Aorta (tissue), 5 donors: ENCODE measurements at regions not wholly inside any gene's neighbourhood (a gene's known extent, or its start where the extent isn't known, plus 50 kb on each side); places are given as distances from the start of the nearest gene placed in this dataset.
"Not testable (repeated sequence)": the region's sequence is repeated elsewhere in the genome, so short reads cannot be mapped to it uniquely, and the experiment has no call there.

ENCODE experiments used
- ATAC-seq: fragments of 200-7000 bp; cut with Tn5 transposase; one replicate; pipeline ENCODE4 v1.9.1; 2022; ENCODE audit warnings: moderate library complexity; ENCODE audit not compliant: low FRiP score
- DNase-seq, 2 donors: peaks; one replicate each; pipeline ENCODE4 v3.0.0-alpha.2; 2020
- H3K27ac ChIP-seq, 2 donors: one replicate each; pipeline ENCODE4 v1.5.1; 2013; ENCODE audit warnings: low read length in 2 of 2, mild to moderate bottlenecking in 2 of 2, moderate library complexity in 2 of 2, control low read depth in 1 of 2, inconsistent platforms in 1 of 2, low read depth in 1 of 2
- H3K27me3 ChIP-seq, 2 donors: one replicate each; pipeline ENCODE4 v1.6.1; 2013; ENCODE audit warnings: control low read depth in 1 of 2, low read length in 1 of 2, mild to moderate bottlenecking in 1 of 2, moderate library complexity in 1 of 2; ENCODE audit not compliant: insufficient read depth in 2 of 2, control insufficient read depth in 1 of 2
- H3K36me3 ChIP-seq, 2 donors: one replicate each; pipeline ENCODE4 v1.6.1; 2013; ENCODE audit warnings: control low read depth in 1 of 2, low read length in 1 of 2, mild to moderate bottlenecking in 1 of 2; ENCODE audit not compliant: insufficient read depth in 2 of 2, control insufficient read depth in 1 of 2
- H3K4me1 ChIP-seq, 2 donors: one replicate each; pipeline ENCODE4 v1.6.1; 2013; ENCODE audit warnings: low read length in 2 of 2, control low read depth in 1 of 2, mild to moderate bottlenecking in 1 of 2, moderate library complexity in 1 of 2; ENCODE audit not compliant: insufficient read depth in 2 of 2, control insufficient read depth in 1 of 2
- H3K4me3 ChIP-seq, 2 donors: one replicate each; pipeline ENCODE4 v1.5.1; 2013; ENCODE audit warnings: low read length in 2 of 2, control low read depth in 1 of 2, mild to moderate bottlenecking in 1 of 2
- H3K9me3 ChIP-seq: one replicate; pipeline ENCODE4 v1.6.1; 2013; ENCODE audit warnings: mild to moderate bottlenecking, low read length; ENCODE audit not compliant: control insufficient read depth
- WGBS, 2 donors: extraction: QIAGEN DNeasy Blood & Tissue Kit; methylation state at CpG; one replicate each; pipeline ENCODE4 v1.1.7; 2013; 5-methylcytosine and 5-hydroxymethylcytosine counted together
- intact Hi-C, 2 donors: fragments of 100-400 bp; cut with DNase I; formaldehyde crosslinking; loops; one replicate each; pipeline versions ENCODE4 v1.14.2 to v1.15.0; 2022
- donor health status: healthy with polysubstance abuse.
- donor health status: Bipolar disorder and iron deficiency.
- donor health status: DM: no; HTN: no; CAD: no.
- donor health status: DM: no; HTN: no; CAD: no.
- donor health status: DM: yes; HTN: yes; CAD: no.

- H3K4me1 ChIP-seq, H3K27me3 ChIP-seq, H3K9me3 ChIP-seq, ATAC-seq, H3K4me3 ChIP-seq, H3K36me3 ChIP-seq, H3K27ac ChIP-seq, intact Hi-C loops: not testable (repeated sequence)
- DNase-seq = peak in 1 of 2 donors; percentile 38
- 85 to 87% methylated on average over 25 to 34 of the region's 43 CpGs for WGBS, 2 donors
Measured at GRCh38 chr12:10453-10852, 56.1 kb upstream of the IQSEC3 start.

- intact Hi-C loops, ATAC-seq: not testable (repeated sequence)
- WGBS, 2 donors = 78 to 82% methylated on average over 19 to 63 of the region's 81 CpGs
Measured at GRCh38 chr12:10879-11812, 55.4 kb upstream of the IQSEC3 start.

GRCh38 chr12:12306-12705 lies 54.3 kb upstream of the IQSEC3 start:
- ATAC-seq, H3K4me1 ChIP-seq: not testable (repeated sequence)
- 88 to 95% methylated on average over 11 of the region's 11 CpGs for WGBS, 2 donors

More at GRCh38 chr12:10879-11812, 55.4 kb upstream of the IQSEC3 start:
- not testable (repeated sequence) for H3K4me3 ChIP-seq, H3K4me1 ChIP-seq, H3K27ac ChIP-seq, H3K9me3 ChIP-seq, H3K36me3 ChIP-seq, H3K27me3 ChIP-seq
- peak in 1 of 2 donors; percentile 50 for DNase-seq

DNA sequence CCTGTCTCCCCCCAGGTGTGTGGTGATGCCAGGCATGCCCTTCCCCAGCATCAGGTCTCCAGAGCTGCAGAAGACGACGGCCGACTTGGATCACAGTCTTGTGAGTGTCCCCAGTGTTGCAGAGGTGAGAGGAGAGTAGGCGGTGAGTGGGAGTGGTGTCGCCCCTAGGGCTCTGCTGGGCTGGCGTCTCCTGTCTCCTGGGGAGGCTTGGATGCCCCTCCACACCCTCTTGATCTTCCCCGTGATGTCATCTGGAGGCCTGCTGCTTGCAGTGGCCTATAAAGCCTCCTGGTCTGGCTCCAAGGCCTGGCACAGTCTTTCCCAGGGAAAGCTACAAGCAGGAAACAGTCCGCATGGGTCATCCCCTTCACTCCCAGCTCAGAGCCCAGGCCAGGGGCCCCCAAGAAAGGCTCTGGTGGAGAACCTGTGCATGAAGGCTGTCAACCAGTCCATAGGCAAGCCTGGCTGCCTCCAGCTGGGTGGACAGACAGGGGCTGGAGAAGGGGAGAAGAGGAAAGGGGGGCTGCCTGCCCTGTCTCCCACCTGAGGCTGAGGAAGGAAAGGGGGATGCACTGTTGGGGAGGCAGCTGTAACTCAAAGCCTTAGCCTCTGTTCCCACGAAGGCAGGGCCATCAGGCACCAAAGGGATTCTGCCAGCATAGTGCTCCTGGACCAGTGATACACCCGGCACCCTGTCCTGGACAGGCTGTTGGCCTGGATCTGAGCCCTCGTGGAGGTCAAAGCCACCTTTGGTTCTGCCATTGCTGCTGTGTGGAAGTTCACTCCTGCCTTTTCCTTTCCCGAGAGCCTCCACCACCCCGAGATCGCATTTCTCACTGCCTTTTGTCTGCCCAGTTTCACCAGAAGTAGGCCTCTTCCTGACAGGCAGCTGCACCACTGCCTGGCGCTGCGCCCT lies 53.6 kb upstream of the IQSEC3 start:
- intact Hi-C loops, H3K27ac ChIP-seq, H3K4me3 ChIP-seq: not testable (repeated sequence)

More at GRCh38 chr12:12306-12705, 54.3 kb upstream of the IQSEC3 start:
- H3K27me3 ChIP-seq, H3K36me3 ChIP-seq, H3K27ac ChIP-seq, H3K9me3 ChIP-seq, intact Hi-C loops, H3K4me3 ChIP-seq: not testable (repeated sequence)
- DNase-seq = peak in 1 of 2 donors; percentile 55

DNA sequence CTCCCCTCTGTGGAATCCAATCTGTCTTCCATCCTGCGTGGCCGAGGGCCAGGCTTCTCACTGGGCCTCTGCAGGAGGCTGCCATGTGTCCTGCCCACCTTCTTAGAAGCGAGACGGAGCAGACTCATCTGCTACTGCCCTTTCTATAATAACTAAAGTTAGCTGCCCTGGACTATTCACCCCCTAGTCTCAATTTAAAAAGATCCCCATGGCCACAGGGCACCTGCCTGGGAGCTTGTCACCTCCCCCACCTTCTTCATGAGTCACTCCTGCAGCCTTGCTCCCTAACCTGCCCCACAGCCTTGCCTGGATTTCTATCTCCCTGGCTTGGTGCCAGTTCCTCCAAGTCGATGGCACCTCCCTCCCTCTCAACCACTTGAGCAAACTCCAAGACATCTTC lies 52.7 kb upstream of the IQSEC3 start:
- ATAC-seq, H3K4me3 ChIP-seq, intact Hi-C loops, H3K27me3 ChIP-seq, H3K36me3 ChIP-seq, H3K4me1 ChIP-seq, H3K27ac ChIP-seq, DNase-seq, H3K9me3 ChIP-seq: not testable (repeated sequence)
- WGBS, 2 donors = 68 to 86% methylated on average over 4 to 5 of the region's 5 CpGs

More for the DNA sequence above, 53.6 kb upstream of the IQSEC3 start:
- WGBS, 2 donors = 85 to 87% methylated on average over 13 to 16 of the region's 16 CpGs
- not testable (repeated sequence) for H3K27me3 ChIP-seq, H3K9me3 ChIP-seq, H3K4me1 ChIP-seq, ATAC-seq, H3K36me3 ChIP-seq
- DNase-seq = peak in 1 of 2 donors; percentile 55

GRCh38 chr12:14696-15095 lies 51.9 kb upstream of the IQSEC3 start:
- WGBS, 2 donors = 83 to 88% methylated on average over 7 to 11 of the region's 12 CpGs
- H3K4me3 ChIP-seq, H3K9me3 ChIP-seq, H3K36me3 ChIP-seq, H3K4me1 ChIP-seq, ATAC-seq, H3K27me3 ChIP-seq, intact Hi-C loops, DNase-seq, H3K27ac ChIP-seq: not testable (repeated sequence)

DNA sequence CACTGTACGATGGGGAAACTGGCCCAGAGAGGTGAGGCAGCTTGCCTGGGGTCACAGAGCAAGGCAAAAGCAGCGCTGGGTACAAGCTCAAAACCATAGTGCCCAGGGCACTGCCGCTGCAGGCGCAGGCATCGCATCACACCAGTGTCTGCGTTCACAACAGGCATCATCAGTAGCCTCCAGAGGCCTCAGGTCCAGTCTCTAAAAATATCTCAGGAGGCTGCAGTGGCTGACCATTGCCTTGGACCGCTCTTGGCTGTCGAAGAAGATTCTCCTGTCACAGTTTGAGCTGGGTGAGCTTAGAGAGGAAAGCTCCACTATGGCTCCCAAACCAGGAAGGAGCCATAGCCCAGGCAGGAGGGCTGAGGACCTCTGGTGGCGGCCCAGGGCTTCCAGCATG lies 51.2 kb upstream of the IQSEC3 start:
- ATAC-seq, H3K36me3 ChIP-seq, H3K27ac ChIP-seq, DNase-seq, H3K9me3 ChIP-seq, H3K4me3 ChIP-seq, H3K27me3 ChIP-seq, intact Hi-C loops, H3K4me1 ChIP-seq: not testable (repeated sequence)
- 89 to 90% methylated on average over 6 to 7 of the region's 9 CpGs for WGBS, 2 donors

DNA sequence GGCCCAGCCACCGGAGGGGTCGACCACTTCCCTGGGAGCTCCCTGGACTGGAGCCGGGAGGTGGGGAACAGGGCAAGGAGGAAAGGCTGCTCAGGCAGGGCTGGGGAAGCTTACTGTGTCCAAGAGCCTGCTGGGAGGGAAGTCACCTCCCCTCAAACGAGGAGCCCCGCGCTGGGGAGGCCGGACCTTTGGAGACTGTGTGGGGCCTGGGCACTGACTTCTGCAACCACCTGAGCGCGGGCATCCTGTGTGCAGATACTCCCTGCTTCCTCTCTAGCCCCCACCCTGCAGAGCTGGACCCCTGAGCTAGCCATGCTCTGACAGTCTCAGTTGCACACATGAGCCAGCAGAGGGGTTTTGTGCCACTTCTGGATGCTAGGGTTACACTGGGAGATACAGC lies 50.5 kb upstream of the IQSEC3 start:
- H3K4me1 ChIP-seq, H3K36me3 ChIP-seq, ATAC-seq, H3K4me3 ChIP-seq, intact Hi-C loops, DNase-seq, H3K27me3 ChIP-seq, H3K27ac ChIP-seq, H3K9me3 ChIP-seq: not testable (repeated sequence)
- 83 to 89% methylated on average over 5 to 6 of the region's 9 CpGs for WGBS, 2 donors
